Right lobe of liver (tissue), 6 donors: ENCODE measurements at regions not wholly inside any gene's neighbourhood (a gene's known extent, or its start where the extent isn't known, plus 50 kb on each side); places are given as distances from the start of the nearest gene placed in this dataset.

Experiments
- ATAC-seq, 4 donors: fragments of 200-7000 bp; cut with Tn5 transposase; one replicate each; pipeline ENCODE4 v1.9.1; 2020; ENCODE audit warnings: mild to moderate bottlenecking in 4 of 4, moderate library complexity in 4 of 4
- DNase-seq, 3 donors: peaks; one replicate each; pipeline ENCODE4 v3.0.0-alpha.2; 2020
- H3K27ac ChIP-seq, 3 donors: fragments of 200-600 bp; one replicate each; pipeline ENCODE4 v1.8.0; 2022
- H3K27me3 ChIP-seq, 2 donors: fragments of 200-600 bp; one replicate each; pipeline ENCODE4 v1.8.0; 2022
- H3K36me3 ChIP-seq, 4 donors: fragments of 200-600 bp; sonication (generic) in 1 of 4; one replicate each; pipeline versions ENCODE4 v1.5.1 to v1.8.0; 2017 to 2022; ENCODE audit warnings: control low read depth in 1 of 4
- H3K4me1 ChIP-seq, 4 donors: fragments of 200-600 bp; sonication (generic) in 1 of 4; one replicate each; pipeline versions ENCODE4 v1.5.1 to v1.8.0; 2017 to 2022; ENCODE audit warnings: control low read depth in 1 of 4
- H3K4me3 ChIP-seq, 3 donors: fragments of 200-600 bp; one replicate each; pipeline ENCODE4 v1.8.0; 2022
- H3K9me3 ChIP-seq, 4 donors: fragments of 200-600 bp; sonication (generic) in 1 of 4; one replicate each; pipeline versions ENCODE4 v1.5.1 to v1.8.0; 2017 to 2022; ENCODE audit warnings: control low read depth in 1 of 4
- CTCF ChIP-seq, 4 donors: fragments of 200-600 bp in 3 of 4; fragments of 450-650 bp in 1 of 4; IDR thresholded peaks; one replicate each; pipeline versions ENCODE4 v1.5.1 to v1.8.0; 2016 to 2022; ENCODE audit warnings: antibody characterized with exemption in 4 of 4, mild to moderate bottlenecking in 2 of 4
- POLR2A ChIP-seq: fragments of 450-650 bp; IDR thresholded peaks from one replicate; pipeline ENCODE4 v1.6.1; 2017; ENCODE audit warnings: antibody characterized with exemption, mild to moderate bottlenecking
- WGBS: methylation state at CpG from one replicate; pipeline ENCODE4 v1.1.6; 2018; ENCODE audit warnings: low coverage, low lambda C conversion rate; ENCODE audit not compliant: insufficient coverage; ENCODE audit errors: missing lambda C conversion rate; 5-methylcytosine and 5-hydroxymethylcytosine counted together
- intact Hi-C, 2 donors: fragments of 100-400 bp; cut with DNase I; formaldehyde crosslinking; loops; one replicate each; pipeline versions ENCODE4 v1.11.2 to v1.14.1; 2022
- donor health status: DM: no; HTN: yes; CAD: no.
- donor health status: DM: no; HTN: no; CAD: no.
- donor health status: DM: no; HTN: no; CAD: no.
- donor health status: DM: no; HTN: yes; CAD: no.
- donor health status: DM: no; HTN: yes; CAD: no.

- no peaks in the 10 kb centered on the region for H3K9me3 ChIP-seq
- H3K36me3 ChIP-seq = no peaks in the 10 kb centered on the region
- no peak overlapping the region for H3K27ac ChIP-seq
- DNase-seq (no peak), ATAC-seq (no peak)
- intact Hi-C loops = no loop called here
- no peak overlapping the region for H3K4me3 ChIP-seq
- H3K27me3 ChIP-seq = no peaks in the 10 kb centered on the region
- TF ChIP-seq POLR2A (no peak), CTCF (IDR thresholded peaks at IDR 0.05) (no peak)
- WGBS = 70% methylated on average over 1 of the region's 1 CpG
- no peaks in the 10 kb centered on the region for H3K4me1 ChIP-seq
Observed at GRCh38 chr20:11230999-11231398, 557.2 kb upstream of the JAG1 start.

DNA sequence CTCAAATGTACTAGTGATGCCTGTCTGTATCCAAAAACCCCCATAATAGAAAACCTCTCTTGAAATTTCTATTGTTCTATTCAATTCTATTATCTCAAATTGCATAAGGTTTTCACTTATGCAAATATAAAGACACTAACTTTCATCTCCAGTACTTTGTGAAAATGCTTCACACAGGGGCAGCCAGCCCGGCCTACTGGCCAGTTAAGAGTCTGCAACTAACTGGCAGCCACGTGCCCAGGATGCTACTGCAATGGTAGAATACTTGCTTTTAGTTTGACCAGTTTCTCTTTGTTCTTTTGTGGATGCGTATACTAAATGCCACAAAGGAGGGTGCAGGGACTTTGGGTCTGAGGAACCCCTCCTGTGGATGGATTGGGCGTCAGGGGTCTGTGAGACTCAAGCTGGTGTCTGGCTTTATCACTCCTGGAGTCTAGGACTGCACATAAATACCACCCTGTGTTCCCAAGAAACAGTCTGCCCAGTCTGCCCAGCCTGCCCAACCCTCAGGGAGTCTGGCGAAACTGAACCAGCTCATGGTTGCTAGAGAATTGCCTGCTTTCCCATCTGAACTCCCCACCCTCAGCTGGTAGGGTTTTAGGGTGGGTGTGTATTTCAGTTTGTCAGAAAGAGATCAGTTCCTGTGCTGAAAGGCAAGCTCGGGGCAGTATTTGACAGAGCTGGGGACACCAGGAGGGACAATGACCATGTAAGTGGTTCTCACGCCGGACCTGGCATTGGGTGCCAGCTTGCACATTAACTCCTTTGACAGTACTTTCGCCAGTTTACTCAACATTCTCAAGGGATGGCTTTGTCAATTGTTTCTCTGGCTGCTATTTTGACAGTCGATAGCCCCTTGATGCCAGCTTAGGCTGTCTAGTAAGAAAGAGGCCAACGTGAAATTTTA is 558.2 kb upstream of the JAG1 start:
- DNase-seq (no peak), ATAC-seq (no peak)
- TF ChIP-seq POLR2A = no peak
- TF ChIP-seq CTCF (IDR thresholded peaks at IDR 0.05) = no peak
- H3K27ac ChIP-seq = no peak overlapping the region
- H3K4me3 ChIP-seq = no peak overlapping the region
- H3K27me3 ChIP-seq = no peaks in the 10 kb centered on the region
- no peaks in the 10 kb centered on the region for H3K9me3 ChIP-seq
- 72% methylated on average over 8 of the region's 11 CpGs for WGBS
- H3K4me1 ChIP-seq = no peaks in the 10 kb centered on the region
- intact Hi-C loops = no loop called here
- H3K36me3 ChIP-seq = no peaks in the 10 kb centered on the region

DNA sequence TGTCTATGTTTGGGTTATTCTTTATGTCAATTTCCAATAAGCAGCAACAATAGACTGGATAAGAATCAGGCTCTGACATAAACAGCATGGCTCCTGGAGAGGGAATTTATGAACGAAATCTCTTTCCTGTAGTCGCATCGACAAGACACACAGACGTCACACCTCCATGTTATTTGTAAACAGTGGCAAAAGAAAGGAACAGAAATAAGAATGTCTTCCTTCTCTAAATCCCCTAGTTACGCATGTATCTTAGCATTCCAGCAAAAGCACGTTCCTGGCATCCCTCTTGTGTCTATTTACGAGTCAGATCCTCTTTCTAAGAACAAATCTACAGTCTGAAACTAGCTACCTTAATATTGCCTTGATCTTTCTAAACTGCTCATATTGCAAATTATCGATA is 559.1 kb upstream of the JAG1 start:
- Histone ChIP-seq H3K27me3 (no peaks in the 10 kb centered on the region), H3K9me3 (no peaks in the 10 kb centered on the region), H3K4me1 (no peaks in the 10 kb centered on the region), H3K27ac (no peak overlapping the region), H3K36me3 (no peaks in the 10 kb centered on the region), H3K4me3 (no peak overlapping the region)
- no peak for DNase-seq
- no peak for ATAC-seq
- intact Hi-C loops = no loop called here
- TF ChIP-seq CTCF (IDR thresholded peaks at IDR 0.05) (no peak), POLR2A (no peak)
- 60% methylated on average over 8 of the region's 8 CpGs for WGBS

- TF ChIP-seq POLR2A = no peak
- no peak for TF ChIP-seq CTCF (IDR thresholded peaks at IDR 0.05)
- DNase-seq (no peak), ATAC-seq (no peak)
- Histone ChIP-seq H3K9me3 (no peaks in the 10 kb centered on the region), H3K27me3 (no peaks in the 10 kb centered on the region), H3K4me3 (no peak overlapping the region), H3K27ac (no peak overlapping the region), H3K4me1 (no peaks in the 10 kb centered on the region), H3K36me3 (no peaks in the 10 kb centered on the region)
- whole genome bisulfite sequencing = 17% methylated on average over 1 of the region's 1 CpG
- intact Hi-C loops = no loop called here
Observed at GRCh38 chr20:11234181-11234580, 560.4 kb upstream of the JAG1 start.
